ENCODE measurements at regions not wholly inside any gene's neighbourhood (a gene's known extent, or its start where the extent isn't known, plus 50 kb on each side); places are given as distances from the start of the nearest gene placed in this dataset.

GRCh38 chr1:197825541-197825940, 50.3 kb upstream of the DENND1B start:
- no peaks in the 10 kb centered on the region for H3K9me1 ChIP-seq (ENCODE audit: control insufficient read depth, extremely low read depth, insufficient read depth, low read length)

More at GRCh38 chr1:197825541-197825940, 50.3 kb upstream of the DENND1B start:
- H3K9me3 ChIP-seq (ENCODE audit: control insufficient read depth, low read depth, low read length): no peaks in the 10 kb centered on the region
- FAIRE-seq (no peak), DNase-seq (ENCODE audit: low read depth, low spot score) (no peak)
- no peak overlapping the region for H2AFZ ChIP-seq (ENCODE audit: control insufficient read depth, low read length)
- H3K4me1 ChIP-seq (ENCODE audit: control insufficient read depth, extremely low read depth, insufficient read depth, low read length): no peaks in the 10 kb centered on the region
- dilution Hi-C loops (cut with MboI; ENCODE audit: extremely low pct_ligation_motif_present, low sequenced_read_pairs): no loop called here
- no peak overlapping the region for H3K27ac ChIP-seq (ENCODE audit: control insufficient read depth, insufficient read depth, low read length)
- H4K20me1 ChIP-seq (ENCODE audit: control insufficient read depth, extremely low read depth, insufficient read depth, low read length): no peaks in the 10 kb centered on the region
- H3K4me3 ChIP-seq (ENCODE audit: control insufficient read depth in 2 of 3, extremely low read depth in 1 of 3, insufficient read depth in 2 of 3, low read depth in 1 of 3, low read length in 3 of 3): no peak overlapping the region
- no peaks in the 10 kb centered on the region for H3K79me2 ChIP-seq (ENCODE audit: control insufficient read depth, insufficient read depth, low read length)
- no peak for TF ChIP-seq EZH2 (IDR thresholded peaks at IDR 0.05; ENCODE audit: low read length)
- TF ChIP-seq, protein P1, sequence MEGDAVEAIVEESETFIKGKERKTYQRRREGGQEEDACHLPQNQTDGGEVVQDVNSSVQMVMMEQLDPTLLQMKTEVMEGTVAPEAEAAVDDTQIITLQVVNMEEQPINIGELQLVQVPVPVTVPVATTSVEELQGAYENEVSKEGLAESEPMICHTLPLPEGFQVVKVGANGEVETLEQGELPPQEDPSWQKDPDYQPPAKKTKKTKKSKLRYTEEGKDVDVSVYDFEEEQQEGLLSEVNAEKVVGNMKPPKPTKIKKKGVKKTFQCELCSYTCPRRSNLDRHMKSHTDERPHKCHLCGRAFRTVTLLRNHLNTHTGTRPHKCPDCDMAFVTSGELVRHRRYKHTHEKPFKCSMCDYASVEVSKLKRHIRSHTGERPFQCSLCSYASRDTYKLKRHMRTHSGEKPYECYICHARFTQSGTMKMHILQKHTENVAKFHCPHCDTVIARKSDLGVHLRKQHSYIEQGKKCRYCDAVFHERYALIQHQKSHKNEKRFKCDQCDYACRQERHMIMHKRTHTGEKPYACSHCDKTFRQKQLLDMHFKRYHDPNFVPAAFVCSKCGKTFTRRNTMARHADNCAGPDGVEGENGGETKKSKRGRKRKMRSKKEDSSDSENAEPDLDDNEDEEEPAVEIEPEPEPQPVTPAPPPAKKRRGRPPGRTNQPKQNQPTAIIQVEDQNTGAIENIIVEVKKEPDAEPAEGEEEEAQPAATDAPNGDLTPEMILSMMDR (optimal IDR thresholded peaks at IDR 0.05 in 1 of 3, IDR thresholded peaks at IDR 0.05 in 1 of 3, conservative IDR thresholded peaks at IDR 0.05 in 1 of 3; ENCODE audit: extremely low read depth in 1 of 3, insufficient read depth in 2 of 3, low read length in 3 of 3): no peak
- H3K27me3 ChIP-seq (ENCODE audit: control insufficient read depth, extremely low read depth, insufficient read depth, low read length): no peaks in the 10 kb centered on the region
- no peaks in the 10 kb centered on the region for H3K36me3 ChIP-seq (ENCODE audit: control insufficient read depth in 2 of 2, extremely low read depth in 1 of 2, insufficient read depth in 2 of 2, low read length in 2 of 2)
- H3K4me2 ChIP-seq (ENCODE audit: control insufficient read depth, extremely low read depth, insufficient read depth, low read depth, low read length): no peak overlapping the region
- no peak overlapping the region for H3K9ac ChIP-seq (ENCODE audit: control insufficient read depth, extremely low read depth, insufficient read depth, low read length)
